ENCODE measurements at regions not wholly inside any gene's neighbourhood (a gene's known extent, or its start where the extent isn't known, plus 50 kb on each side); places are given as distances from the start of the nearest gene placed in this dataset.
"Not testable (repeated sequence)": the region's sequence is repeated elsewhere in the genome, so short reads cannot be mapped to it uniquely, and the experiment has no call there.

GRCh38 chr7:74008-74540 lies 118.3 kb upstream of the FAM20C start:
- TF ChIP-seq CTCF, POLR2A (IDR thresholded peaks at IDR 0.05): not testable (repeated sequence)
